ENCODE measurements at regions not wholly inside any gene's neighbourhood (a gene's known extent, or its start where the extent isn't known, plus 50 kb on each side); places are given as distances from the start of the nearest gene placed in this dataset.

DNA sequence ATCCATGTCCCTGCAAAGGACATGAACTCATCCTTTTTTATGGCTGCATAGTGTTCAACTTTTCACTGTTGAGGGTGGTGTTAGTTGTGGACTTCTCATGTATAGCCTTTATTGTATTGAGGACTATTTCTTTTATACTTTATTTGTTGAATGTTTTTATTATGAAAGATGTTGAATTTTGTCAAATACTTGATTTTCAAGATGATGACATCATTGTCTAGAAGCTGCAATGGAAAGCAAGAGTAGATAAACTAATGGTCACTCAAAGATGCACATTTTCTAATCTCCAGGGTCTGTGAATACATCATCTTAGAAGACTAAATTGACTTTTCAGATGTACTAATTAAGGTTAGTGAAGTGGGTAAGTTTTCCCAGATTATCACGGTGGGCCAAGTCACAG lies 1117.0 kb downstream of the DSC3 start:
- H3K27me3 ChIP-seq (ENCODE audit: low read depth), result no peaks in the 10 kb centered on the region
- no peaks in the 10 kb centered on the region for H3K4me1 ChIP-seq
- no peak overlapping the region for H3K4me3 ChIP-seq
- DNase-seq (no peak), ATAC-seq (no peak)
- no peaks in the 10 kb centered on the region for H3K9me3 ChIP-seq
- intact Hi-C loops (cut with DNase I), result no loop called here
- no peaks in the 10 kb centered on the region for H3K36me3 ChIP-seq
- H3K27ac ChIP-seq, result no peak overlapping the region
- TF ChIP-seq CTCF (IDR thresholded peaks at IDR 0.05), result no peak

- no peaks in the 10 kb centered on the region for H3K27me3 ChIP-seq (ENCODE audit: low read depth)
- intact Hi-C loops (cut with DNase I), result no loop called here
- no peaks in the 10 kb centered on the region for H3K4me1 ChIP-seq
- ATAC-seq, result no peak
- no peak for DNase-seq
- H3K36me3 ChIP-seq, result no peaks in the 10 kb centered on the region
- no peaks in the 10 kb centered on the region for H3K9me3 ChIP-seq
- no peak overlapping the region for H3K27ac ChIP-seq
- H3K4me3 ChIP-seq, result no peak overlapping the region
- TF ChIP-seq CTCF (IDR thresholded peaks at IDR 0.05), result no peak
These were observed 1130.2 kb downstream of the DSC3 start for GRCh38 chr18:29912351-29912750.

- no peaks in the 10 kb centered on the region for H3K9me3 ChIP-seq
- peak; percentile 30 for TF ChIP-seq CTCF (IDR thresholded peaks at IDR 0.05)
- intact Hi-C loops (cut with DNase I), result no loop called here
- H3K4me3 ChIP-seq, result no peak overlapping the region
- H3K36me3 ChIP-seq, result no peaks in the 10 kb centered on the region
- H3K4me1 ChIP-seq, result no peaks in the 10 kb centered on the region
- DNase-seq (no peak), ATAC-seq (no peak)
- H3K27ac ChIP-seq, result no peak overlapping the region
- no peaks in the 10 kb centered on the region for H3K27me3 ChIP-seq (ENCODE audit: low read depth)
These were observed 1149.5 kb downstream of the DSC3 start for GRCh38 chr18:29892960-29893558.

GRCh38 chr18:29883114-29883513 lies 1159.4 kb downstream of the DSC3 start:
- Histone ChIP-seq H3K9me3 (no peaks in the 10 kb centered on the region), H3K4me3 (no peak overlapping the region), H3K4me1 (no peaks in the 10 kb centered on the region), H3K27ac (no peak overlapping the region), H3K36me3 (no peaks in the 10 kb centered on the region), H3K27me3 (ENCODE audit: low read depth) (no peaks in the 10 kb centered on the region)
- ATAC-seq (no peak), DNase-seq (no peak)
- intact Hi-C loops (cut with DNase I), result no loop called here
- TF ChIP-seq CTCF (IDR thresholded peaks at IDR 0.05), result no peak

- DNase-seq, result no peak
- TF ChIP-seq CTCF (IDR thresholded peaks at IDR 0.05), result no peak
These were observed 1159.9 kb downstream of the DSC3 start for GRCh38 chr18:29882620-29883019.

DNA sequence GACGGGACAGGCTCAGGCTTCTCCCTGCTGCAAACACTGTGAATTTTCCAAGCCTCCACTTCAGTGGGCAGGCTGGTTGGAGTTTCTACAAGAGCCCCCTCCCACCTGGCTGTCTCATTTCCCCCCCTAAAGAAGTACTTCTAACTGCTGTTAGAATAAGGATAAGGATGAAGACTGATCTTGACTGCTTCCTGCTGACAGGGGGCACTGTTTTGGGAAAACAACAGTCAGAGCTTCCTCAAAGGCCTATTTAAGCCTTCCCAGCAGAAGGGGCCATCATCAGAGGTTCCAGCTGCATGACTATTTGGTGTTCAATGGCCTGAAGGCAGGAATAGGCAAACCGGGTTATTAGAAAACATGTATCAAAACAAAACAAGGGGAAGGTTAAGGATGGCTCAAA lies 1162.8 kb downstream of the DSC3 start:
- Histone ChIP-seq H3K27ac (no peak overlapping the region), H3K27me3 (ENCODE audit: low read depth) (no peaks in the 10 kb centered on the region), H3K4me1 (no peaks in the 10 kb centered on the region), H3K4me3 (no peak overlapping the region), H3K36me3 (no peaks in the 10 kb centered on the region), H3K9me3 (no peaks in the 10 kb centered on the region)
- DNase-seq (no peak), ATAC-seq (no peak)
- no peak for TF ChIP-seq CTCF (IDR thresholded peaks at IDR 0.05)
- intact Hi-C loops (cut with DNase I), result no loop called here

More at GRCh38 chr18:29882620-29883019, 1159.9 kb downstream of the DSC3 start:
- H3K27ac ChIP-seq, result no peak overlapping the region
- H3K27me3 ChIP-seq (ENCODE audit: low read depth), result no peaks in the 10 kb centered on the region
- intact Hi-C loops (cut with DNase I), result no loop called here
- no peaks in the 10 kb centered on the region for H3K4me1 ChIP-seq
- H3K9me3 ChIP-seq, result no peaks in the 10 kb centered on the region
- ATAC-seq, result no peak
- H3K36me3 ChIP-seq, result no peaks in the 10 kb centered on the region
- H3K4me3 ChIP-seq, result no peak overlapping the region

Measured in lower lobe of right lung (tissue), 2 donors.